Upper lobe of left lung (tissue), 6 donors: ENCODE measurements at regions not wholly inside any gene's neighbourhood (a gene's known extent, or its start where the extent isn't known, plus 50 kb on each side); places are given as distances from the start of the nearest gene placed in this dataset.

Experiments used
- ATAC-seq, 2 donors: fragments of 200-7000 bp; cut with Tn5 transposase; one replicate each; pipeline ENCODE4 v1.9.1; 2022; ENCODE audit warnings: mild to moderate bottlenecking in 2 of 2, moderate library complexity in 2 of 2; ENCODE audit not compliant: low FRiP score in 2 of 2
- DNase-seq, 2 donors: peaks; one replicate each; pipeline ENCODE4 v3.0.0-alpha.2; 2019 to 2020
- H3K27ac ChIP-seq, 4 donors: fragments of 200-600 bp; sonication (generic); one replicate each; pipeline ENCODE4 v1.5.1; 2016 to 2019
- H3K27me3 ChIP-seq, 4 donors: fragments of 200-600 bp; sonication (generic); one replicate each; pipeline ENCODE4 v1.5.1; 2017 to 2019
- H3K36me3 ChIP-seq, 4 donors: fragments of 200-600 bp; sonication (generic); one replicate each; pipeline ENCODE4 v1.5.1; 2016 to 2019
- H3K4me1 ChIP-seq, 4 donors: fragments of 200-600 bp; sonication (generic); one replicate each; pipeline ENCODE4 v1.5.1; 2018 to 2019
- H3K4me3 ChIP-seq, 4 donors: fragments of 200-600 bp; sonication (generic); one replicate each; pipeline ENCODE4 v1.5.1; 2017 to 2019; ENCODE audit warnings: mild to moderate bottlenecking in 2 of 4, moderate library complexity in 1 of 4
- H3K9me3 ChIP-seq, 4 donors: fragments of 200-600 bp; sonication (generic); one replicate each; pipeline ENCODE4 v1.5.1; 2018 to 2019
- CTCF ChIP-seq, 6 experiments: fragments of 450-650 bp in 4 of 6; fragments of 200-600 bp in 2 of 6; sonication (generic) in 2 of 6; IDR thresholded peaks; one replicate each; pipeline ENCODE4 v1.5.1; 2016 to 2019; ENCODE audit warnings: antibody characterized with exemption in 6 of 6
- EP300 ChIP-seq, 4 donors: sonication (generic); formaldehyde crosslinking; IDR thresholded peaks; one replicate each; pipeline ENCODE4 v1.5.1; 2017; ENCODE audit warnings: antibody characterized with exemption in 4 of 4, control low read depth in 2 of 4
- POLR2A ChIP-seq, 4 donors: fragments of 450-650 bp; IDR thresholded peaks; one replicate each; pipeline ENCODE4 v1.5.1; 2016 to 2017; ENCODE audit warnings: antibody characterized with exemption in 4 of 4, mild to moderate bottlenecking in 2 of 4
- POLR2AphosphoS5 ChIP-seq, 2 donors: sonication (generic); formaldehyde crosslinking; IDR thresholded peaks; one replicate each; pipeline ENCODE4 v1.5.1; 2017; ENCODE audit warnings: antibody characterized with exemption in 2 of 2
- WGBS, 2 donors: methylation state at CpG; one replicate each; pipeline ENCODE4 v1.1.5; 2017 to 2018; 5-methylcytosine and 5-hydroxymethylcytosine counted together
- donor health status: DM: no; HTN: no; CAD: no; lungs with moderate emphysema.
- donor health status: DM: no; HTN: yes; CAD: no; lungs with severe emphysema.

- Histone ChIP-seq H3K4me1 (no peaks in the 10 kb centered on the region), H3K9me3 (no peaks in the 10 kb centered on the region), H3K36me3 (no peaks in the 10 kb centered on the region), H3K4me3 (no peak overlapping the region), H3K27ac (no peak overlapping the region), H3K27me3 (no peaks in the 10 kb centered on the region)
- TF ChIP-seq CTCF (IDR thresholded peaks at IDR 0.05) (no peak), POLR2A (IDR thresholded peaks at IDR 0.05) (no peak), POLR2AphosphoS5 (IDR thresholded peaks at IDR 0.05) (no peak), EP300 (IDR thresholded peaks at IDR 0.05) (no peak)
- peak in 1 of 2 donors; percentile 6 for ATAC-seq
- 47 to 67% methylated on average over 6 of the region's 6 CpGs for WGBS, 2 donors
- peak in 1 of 2 donors; percentile 8 for DNase-seq
Measured at GRCh38 chr15:26179906-26180305, 316.8 kb upstream of the ATP10A start.

- Histone ChIP-seq H3K4me3 (no peak overlapping the region), H3K27me3 (no peaks in the 10 kb centered on the region), H3K4me1 (no peaks in the 10 kb centered on the region), H3K9me3 (no peaks in the 10 kb centered on the region), H3K36me3 (no peaks in the 10 kb centered on the region), H3K27ac (no peak overlapping the region)
- no peak for ATAC-seq
- TF ChIP-seq CTCF (IDR thresholded peaks at IDR 0.05), result no peak
- TF ChIP-seq EP300 (IDR thresholded peaks at IDR 0.05), result no peak
- TF ChIP-seq POLR2A (IDR thresholded peaks at IDR 0.05), result no peak
- no peak for TF ChIP-seq POLR2AphosphoS5 (IDR thresholded peaks at IDR 0.05)
- peak in 1 of 2 donors; percentile 22 for DNase-seq
- WGBS, 2 donors, result 57 to 64% methylated on average over 18 to 19 of the region's 19 CpGs
Measured at GRCh38 chr15:26178640-26179220, 315.6 kb upstream of the ATP10A start.

- Histone ChIP-seq H3K27ac (no peak overlapping the region), H3K36me3 (no peaks in the 10 kb centered on the region), H3K4me1 (no peaks in the 10 kb centered on the region), H3K27me3 (no peaks in the 10 kb centered on the region), H3K9me3 (no peaks in the 10 kb centered on the region), H3K4me3 (no peak overlapping the region)
- ATAC-seq (no peak), DNase-seq (peak in 1 of 2 donors; percentile 4)
- WGBS, 2 donors, result 70 to 77% methylated on average over 4 of the region's 4 CpGs
- TF ChIP-seq EP300 (IDR thresholded peaks at IDR 0.05), result no peak
- TF ChIP-seq CTCF (IDR thresholded peaks at IDR 0.05), result no peak
Measured at GRCh38 chr15:26177816-26178215, 314.7 kb upstream of the ATP10A start.

- H3K4me1 ChIP-seq, result no peaks in the 10 kb centered on the region
- 82 to 85% methylated on average over 9 to 10 of the region's 10 CpGs for WGBS, 2 donors
- no peaks in the 10 kb centered on the region for H3K27me3 ChIP-seq
- TF ChIP-seq EP300 (IDR thresholded peaks at IDR 0.05) (no peak), POLR2A (IDR thresholded peaks at IDR 0.05) (no peak), POLR2AphosphoS5 (IDR thresholded peaks at IDR 0.05) (no peak), CTCF (IDR thresholded peaks at IDR 0.05) (no peak)
- H3K36me3 ChIP-seq, result no peaks in the 10 kb centered on the region
- no peaks in the 10 kb centered on the region for H3K9me3 ChIP-seq
- DNase-seq, result no peak
- no peak for ATAC-seq
- H3K27ac ChIP-seq, result no peak overlapping the region
- H3K4me3 ChIP-seq, result no peak overlapping the region
Measured at GRCh38 chr15:26176831-26177230, 313.7 kb upstream of the ATP10A start.

- ATAC-seq (no peak), DNase-seq (no peak)
- H3K9me3 ChIP-seq, result no peaks in the 10 kb centered on the region
- no peak overlapping the region for H3K27ac ChIP-seq
- WGBS, 2 donors, result 62 to 74% methylated on average over 3 of the region's 3 CpGs
- H3K36me3 ChIP-seq, result no peaks in the 10 kb centered on the region
- TF ChIP-seq CTCF (IDR thresholded peaks at IDR 0.05), result no peak
- no peak for TF ChIP-seq POLR2A (IDR thresholded peaks at IDR 0.05)
- no peak for TF ChIP-seq POLR2AphosphoS5 (IDR thresholded peaks at IDR 0.05)
- no peak for TF ChIP-seq EP300 (IDR thresholded peaks at IDR 0.05)
- H3K4me3 ChIP-seq, result no peak overlapping the region
- no peaks in the 10 kb centered on the region for H3K4me1 ChIP-seq
- no peaks in the 10 kb centered on the region for H3K27me3 ChIP-seq
Measured at GRCh38 chr15:26171266-26171665, 308.1 kb upstream of the ATP10A start.
